GM12878 (cell line): ENCODE measurements at regions not wholly inside any gene's neighbourhood (a gene's known extent, or its start where the extent isn't known, plus 50 kb on each side); places are given as distances from the start of the nearest gene placed in this dataset.

ENCODE experiments used
- ATAC-seq: fragments of 200-7000 bp; cut with Tn5 transposase; 3 replicates; pipeline ENCODE4 v1.9.1; 2020; ENCODE audit warnings: mild to moderate bottlenecking, moderate library complexity
- BruUV-seq: library from RNA; stranded (reverse); fragments of 400-500 nt; replicated peaks from 2 replicates; lab custom pipeline; 2021; lab: Mats Ljungman, UMichigan
- CTCF ChIA-PET: fragments of 300-600 bp; sonication (Branson Sonifier 250); formaldehyde crosslinking; extraction: SDS; loops from one replicate; lab custom pipeline; 2021; ENCODE audit warnings: inconsistent platforms; lab: Yijun Ruan, JAX
- POLR2A ChIA-PET: fragments of 350-600 bp; formaldehyde crosslinking; extraction: SDS; loops from one replicate; lab custom pipeline; 2021; ENCODE audit warnings: inconsistent platforms; lab: Charles Lee
- RAD21 ChIA-PET: fragments of 300-600 bp; sonication (Branson Sonifier 250); formaldehyde crosslinking; loops from one replicate; lab custom pipeline; 2023; ENCODE audit warnings: antibody characterized with exemption; ENCODE audit not compliant: unreplicated experiment; lab: Charles Lee
- SMC1A ChIA-PET: fragments of 300-600 bp; sonication (Branson Sonifier 250); formaldehyde crosslinking; loops from one replicate; lab custom pipeline; 2023; ENCODE audit not compliant: unreplicated experiment, uncharacterized antibody; lab: Charles Lee
- DNase-seq: peaks from one replicate; pipeline ENCODE4 v3.0.0-alpha.2; 2011; ENCODE audit warnings: low read depth, low spot score
- FAIRE-seq: peaks from 3 replicates; lab custom pipeline; 2011; peaks lifted over from hg19 to GRCh38; lab: Jason Lieb, UNC
- H2AFZ ChIP-seq: 2 replicates; pipeline ENCODE4 v1.6.0; 2011; ENCODE audit warnings: low read depth, low read length, control low read depth; ENCODE audit not compliant: control insufficient read depth
- H3K27ac ChIP-seq: 2 replicates; pipeline ENCODE4 v1.5.1; 2011; ENCODE audit warnings: control low read depth; ENCODE audit not compliant: control insufficient read depth, insufficient read depth
- H3K27me3 ChIP-seq, 2 experiments: replicated peaks in 1 of 2; 2 replicates each; pipeline versions ENCODE4 v1.6.0 to v1.6.1; 2011; ENCODE audit warnings: low read length in 1 of 2; ENCODE audit not compliant: control insufficient read depth in 2 of 2, insufficient read depth in 2 of 2
- H3K36me3 ChIP-seq, 2 experiments: 2 replicates each; pipeline ENCODE4 v1.5.1; 2011; ENCODE audit warnings: low read length in 1 of 2; ENCODE audit not compliant: control insufficient read depth in 2 of 2, insufficient read depth in 2 of 2
- H3K4me1 ChIP-seq: 2 replicates; pipeline ENCODE4 v1.6.1; 2011; ENCODE audit warnings: mild to moderate bottlenecking, low read length, moderate library complexity, mixed read lengths; ENCODE audit not compliant: control insufficient read depth, insufficient read depth
- H3K4me2 ChIP-seq: 2 replicates; pipeline ENCODE4 v1.6.0; 2011; ENCODE audit warnings: control low read depth; ENCODE audit not compliant: control insufficient read depth, insufficient read depth
- H3K4me3 ChIP-seq: fragments of 200-600 bp; sonication (generic); 2 replicates; pipeline ENCODE4 v1.5.1; 2016
- H3K79me2 ChIP-seq: 2 replicates; pipeline ENCODE4 v1.6.0; 2011; ENCODE audit warnings: low read length; ENCODE audit not compliant: control insufficient read depth, insufficient read depth
- H3K9ac ChIP-seq: 2 replicates; pipeline ENCODE4 v1.8.0; 2011; ENCODE audit warnings: low read length, control low read depth, mixed read lengths; ENCODE audit not compliant: control insufficient read depth, insufficient read depth
- H3K9me3 ChIP-seq: replicated peaks from 3 replicates; pipeline ENCODE4 v1.5.1; 2011; ENCODE audit warnings: mild to moderate bottlenecking, low read length; ENCODE audit not compliant: control insufficient read depth, insufficient read depth
- H4K20me1 ChIP-seq: 2 replicates; pipeline ENCODE4 v1.6.0; 2011; ENCODE audit not compliant: control insufficient read depth, insufficient read depth
- BMI1 ChIP-seq: fragments of 450-650 bp; IDR thresholded peaks from 2 replicates; pipeline ENCODE4 v1.6.1; 2016; ENCODE audit warnings: mild to moderate bottlenecking, moderate library complexity, borderline replicate concordance
- CBFB ChIP-seq: IDR thresholded peaks from 2 replicates; pipeline ENCODE4 v1.6.1; 2016; ENCODE audit warnings: antibody characterized with exemption, low read depth
- CBX3 ChIP-seq: fragments of 200-600 bp; sonication (generic); IDR thresholded peaks from 2 replicates; pipeline ENCODE4 v1.6.1; 2016; ENCODE audit warnings: low read depth, borderline replicate concordance
- CEBPZ ChIP-seq: fragments of 150-350 bp; IDR thresholded peaks from 2 replicates; pipeline ENCODE4 v1.6.1; 2016; ENCODE audit warnings: low read depth, low read length
- CHD1 ChIP-seq: IDR thresholded peaks from 2 replicates; pipeline ENCODE4 v1.6.1; 2012; ENCODE audit warnings: low read depth, low read length, improper control_type of control experiment
- CTCF ChIP-seq, 3 experiments: IDR thresholded peaks in 2 of 3; conservative IDR thresholded peaks in 1 of 3; 2 replicates each; pipeline ENCODE4 v1.5.1; 2011; ENCODE audit warnings: low read depth in 3 of 3, low read length in 3 of 3, mild to moderate bottlenecking in 3 of 3, control low read depth in 2 of 3, moderate library complexity in 2 of 3, inconsistent platforms in 1 of 3, mixed read lengths in 1 of 3; ENCODE audit not compliant: control insufficient read depth in 2 of 3, insufficient read depth in 1 of 3; ENCODE audit errors: extremely low read depth in 1 of 3
- GABPA ChIP-seq: IDR thresholded peaks from 2 replicates; pipeline ENCODE4 v1.6.1; 2014; ENCODE audit warnings: antibody characterized with exemption, low read depth, mild to moderate bottlenecking, inconsistent platforms
- HDAC2 ChIP-seq: fragments of 200-600 bp; sonication (generic); IDR thresholded peaks from 2 replicates; pipeline ENCODE4 v1.6.1; 2017
- MAX ChIP-seq: IDR thresholded peaks from 2 replicates; pipeline ENCODE4 v1.6.1; 2012; ENCODE audit warnings: low read depth, low read length, improper control_type of control experiment
- MYB ChIP-seq: fragments of 150-350 bp; IDR thresholded peaks from 2 replicates; pipeline ENCODE4 v1.6.1; 2014; ENCODE audit warnings: mild to moderate bottlenecking, low read depth, low read length, borderline replicate concordance
- RCOR1 ChIP-seq: conservative IDR thresholded peaks from 2 replicates; pipeline ENCODE4 v1.6.1; 2012; ENCODE audit warnings: low read depth, low read length, improper control_type of control experiment
- RELB ChIP-seq: fragments of 450-650 bp; IDR thresholded peaks from 2 replicates; pipeline ENCODE4 v1.6.1; 2017; ENCODE audit warnings: low read depth, mild to moderate bottlenecking, moderate library complexity
- SPI1 ChIP-seq: IDR thresholded peaks from 2 replicates; pipeline ENCODE4 v1.6.1; 2011; ENCODE audit warnings: low read depth, mild to moderate bottlenecking, low read length, moderate library complexity, borderline replicate concordance; ENCODE audit not compliant: insufficient read depth
- USF2 ChIP-seq: IDR thresholded peaks from 2 replicates; pipeline ENCODE4 v1.6.1; 2011; ENCODE audit warnings: low read depth, low read length, improper control_type of control experiment, borderline replicate concordance
- YBX1 ChIP-seq: fragments of 450-650 bp; IDR thresholded peaks from 2 replicates; pipeline ENCODE4 v1.6.1; 2016; ENCODE audit warnings: antibody characterized with exemption
- ZNF207 ChIP-seq: fragments of 450-650 bp; IDR thresholded peaks from 2 replicates; pipeline ENCODE4 v1.6.1; 2014; ENCODE audit warnings: antibody characterized with exemption, mild to moderate bottlenecking, borderline replicate concordance
- WGBS: methylation state at CpG from one replicate; pipeline ENCODE4 v1.1.6; 2016; ENCODE audit warnings: low lambda C conversion rate; ENCODE audit not compliant: insufficient replicate concordance, insufficient coverage; ENCODE audit errors: missing lambda C conversion rate; 5-methylcytosine and 5-hydroxymethylcytosine counted together
- in situ Hi-C: fragments of 300-500 bp; cut with MboI; formaldehyde crosslinking; loops from 9 replicates; pipeline ENCODE4 v1.14.3; 2018; ENCODE audit warnings: mixed read lengths
- intact Hi-C: fragments of 100-400 bp; cut with micrococcal nuclease; formaldehyde crosslinking; loops from one replicate; pipeline ENCODE4 v1.14.2; 2022; ENCODE audit not compliant: unreplicated experiment

GRCh38 chr2:122780251-122780650 is 1024.8 kb downstream of the TSN start (continued):
- TF ChIP-seq RELB (no peak), RCOR1 (no peak), CTCF (IDR thresholded peaks at IDR 0.05 in 2 of 3, conservative IDR thresholded peaks at IDR 0.05 in 1 of 3; ENCODE audit: control insufficient read depth in 2 of 3, extremely low read depth in 1 of 3, insufficient read depth in 1 of 3, low read depth in 3 of 3, low read length in 3 of 3) (no peak), SPI1 (no peak), CBFB (no peak)

- no peaks in the 10 kb centered on the region for H3K79me2 ChIP-seq
- no peak for FAIRE-seq
- ChIA-PET POLR2A (no interaction called here), SMC1A (no interaction called here), CTCF (no interaction called here), RAD21 (no interaction called here)
- no peaks in the 10 kb centered on the region for H4K20me1 ChIP-seq
- no peak overlapping the region for H3K4me2 ChIP-seq
- ATAC-seq, result no peak
- in situ Hi-C loops, result no loop called here
- H3K9ac ChIP-seq, result no peak overlapping the region
- no peak overlapping the region for H3K4me3 ChIP-seq
- DNase-seq, result no peak
- H3K36me3 ChIP-seq, result no peaks in the 10 kb centered on the region
- H3K4me1 ChIP-seq, result no peaks in the 10 kb centered on the region
- no TSS peak for BruUV-seq
- no peak overlapping the region for H3K27ac ChIP-seq
- no peaks in the 10 kb centered on the region for H3K9me3 ChIP-seq
- H2AFZ ChIP-seq, result no peak overlapping the region
- WGBS, result 66% methylated on average over 2 of the region's 2 CpGs
- intact Hi-C loops, result no loop called here
- no peaks in the 10 kb centered on the region for H3K27me3 ChIP-seq
- no peak for TF ChIP-seq GABPA
- TF ChIP-seq MAX, result no peak
- TF ChIP-seq YBX1, result no peak
- TF ChIP-seq CHD1, result no peak
- no peak for TF ChIP-seq USF2
- no peak for TF ChIP-seq CEBPZ
- TF ChIP-seq ZNF207, result no peak
- TF ChIP-seq MYB, result no peak
- TF ChIP-seq CBX3, result no peak
- no peak for TF ChIP-seq BMI1
- TF ChIP-seq HDAC2, result no peak
Observed at GRCh38 chr2:122794100-122794499, 1038.6 kb downstream of the TSN start.
